GM21576 (cell line): ENCODE measurements at regions not wholly inside any gene's neighbourhood (a gene's known extent, or its start where the extent isn't known, plus 50 kb on each side); places are given as distances from the start of the nearest gene placed in this dataset.
"Not testable (repeated sequence)": the region's sequence is repeated elsewhere in the genome, so short reads cannot be mapped to it uniquely, and the experiment has no call there.

Experiments
- ATAC-seq: cut with Tn5 transposase; IDR thresholded peaks from one replicate; pipeline ENCODE4 v1.9.1; 2021; ENCODE audit warnings: mild to moderate bottlenecking, moderate library complexity; ENCODE audit not compliant: unreplicated experiment

- ATAC-seq = no peak
Measured at GRCh38 chr9:99472240-99472915, 250.3 kb downstream of the SEC61B start.

GRCh38 chr9:99472916-99473245 lies 250.8 kb downstream of the SEC61B start:
- no peak for ATAC-seq

GRCh38 chr9:99474186-99474585 lies 252.1 kb downstream of the SEC61B start:
- ATAC-seq = no peak

- ATAC-seq = no peak
Measured at GRCh38 chr9:99475401-99476065, 253.5 kb downstream of the SEC61B start.

GRCh38 chr9:99478469-99479027 lies 256.5 kb downstream of the SEC61B start:
- no peak for ATAC-seq

GRCh38 chr9:99479929-99480328 lies 257.8 kb downstream of the SEC61B start:
- ATAC-seq = no peak

- no peak for ATAC-seq
Measured at GRCh38 chr9:99485459-99485858, 263.4 kb downstream of the SEC61B start.

GRCh38 chr9:99486684-99487083 lies 264.6 kb downstream of the SEC61B start:
- ATAC-seq = no peak

- no peak for ATAC-seq
Measured at GRCh38 chr9:99488131-99489059, 266.3 kb downstream of the SEC61B start.

GRCh38 chr9:99489060-99489413 lies 267.0 kb downstream of the SEC61B start:
- ATAC-seq = no peak

GRCh38 chr9:99490729-99491128 lies 268.6 kb downstream of the SEC61B start:
- ATAC-seq = no peak

GRCh38 chr9:99491408-99492158 lies 269.5 kb downstream of the SEC61B start:
- no peak for ATAC-seq

- ATAC-seq = no peak
Measured at GRCh38 chr9:99497641-99498040, 275.6 kb downstream of the SEC61B start.

GRCh38 chr9:99498979-99499378 lies 276.9 kb downstream of the SEC61B start:
- ATAC-seq = not testable (repeated sequence)

GRCh38 chr9:99505936-99506335 lies 283.9 kb downstream of the SEC61B start:
- no peak for ATAC-seq

GRCh38 chr9:99506747-99507348 lies 284.8 kb downstream of the SEC61B start:
- ATAC-seq = no peak

GRCh38 chr9:99509065-99509745 lies 287.1 kb downstream of the SEC61B start:
- no peak for ATAC-seq

- no peak for ATAC-seq
Measured at GRCh38 chr9:99509900-99510535, 287.9 kb downstream of the SEC61B start.

GRCh38 chr9:99511723-99512122 lies 289.6 kb downstream of the SEC61B start:
- ATAC-seq = no peak
